ENCODE measurements at regions not wholly inside any gene's neighbourhood (a gene's known extent, or its start where the extent isn't known, plus 50 kb on each side); places are given as distances from the start of the nearest gene placed in this dataset.
"Not testable (repeated sequence)": the region's sequence is repeated elsewhere in the genome, so short reads cannot be mapped to it uniquely, and the experiment has no call there.

DNA sequence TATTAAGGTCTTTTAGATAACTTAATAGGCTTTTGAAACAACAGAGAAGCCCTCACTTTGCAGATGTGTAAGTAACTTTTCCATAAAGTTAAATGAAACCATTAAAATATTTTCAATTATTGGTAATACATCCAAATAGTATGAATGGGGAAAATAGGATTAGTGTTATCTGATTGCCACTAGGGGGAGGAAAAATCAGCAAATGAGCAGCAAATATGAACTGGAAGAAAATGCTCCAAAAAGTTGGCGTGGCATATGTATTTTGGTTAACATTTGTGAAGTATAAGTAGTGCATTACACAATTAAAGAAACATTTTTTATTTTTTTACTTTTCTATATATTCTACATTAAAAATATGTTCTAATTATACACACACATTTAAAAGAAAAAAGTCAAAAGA, 259.8 kb upstream of the ANO5 start:
- no peak for DNase-seq

DNA sequence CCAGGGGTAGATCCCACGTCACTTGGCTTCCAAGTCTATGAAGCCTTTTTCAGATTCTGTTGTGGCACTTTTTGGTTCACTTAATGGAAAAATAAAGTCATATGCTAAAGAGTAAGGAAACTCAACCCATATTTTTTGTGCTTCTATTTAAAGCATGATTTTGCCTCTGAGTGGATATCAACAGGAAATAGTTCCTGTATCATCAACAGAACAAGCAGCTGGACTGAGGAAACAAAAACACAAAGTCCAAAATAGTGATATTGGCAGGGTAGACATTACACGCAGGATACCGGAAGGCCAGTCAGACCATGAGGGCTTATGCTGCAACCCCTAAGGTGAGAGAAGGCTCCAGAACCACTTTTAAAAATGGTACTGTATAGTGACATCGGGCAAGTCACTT, 248.3 kb upstream of the ANO5 start:
- no peak for DNase-seq

DNA sequence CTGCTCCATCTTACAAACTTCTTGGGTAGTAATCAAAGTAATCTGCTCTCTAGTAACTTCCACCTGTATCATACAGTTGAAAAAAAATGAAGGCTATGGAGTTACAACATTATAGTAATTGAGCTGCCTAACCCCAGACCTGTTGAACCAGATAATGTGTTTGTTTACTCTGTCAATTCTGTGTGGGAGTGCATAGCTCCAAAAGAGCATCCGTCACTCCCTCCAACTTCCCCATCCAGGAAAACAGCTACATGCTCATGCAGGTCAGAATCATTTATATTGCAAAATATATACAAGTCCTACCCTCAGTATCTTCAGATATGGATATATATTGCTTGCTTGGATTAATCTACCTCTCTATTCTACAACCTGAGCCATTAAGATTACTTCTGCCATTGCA, 244.0 kb upstream of the ANO5 start:
- DNase-seq: no peak

DNA sequence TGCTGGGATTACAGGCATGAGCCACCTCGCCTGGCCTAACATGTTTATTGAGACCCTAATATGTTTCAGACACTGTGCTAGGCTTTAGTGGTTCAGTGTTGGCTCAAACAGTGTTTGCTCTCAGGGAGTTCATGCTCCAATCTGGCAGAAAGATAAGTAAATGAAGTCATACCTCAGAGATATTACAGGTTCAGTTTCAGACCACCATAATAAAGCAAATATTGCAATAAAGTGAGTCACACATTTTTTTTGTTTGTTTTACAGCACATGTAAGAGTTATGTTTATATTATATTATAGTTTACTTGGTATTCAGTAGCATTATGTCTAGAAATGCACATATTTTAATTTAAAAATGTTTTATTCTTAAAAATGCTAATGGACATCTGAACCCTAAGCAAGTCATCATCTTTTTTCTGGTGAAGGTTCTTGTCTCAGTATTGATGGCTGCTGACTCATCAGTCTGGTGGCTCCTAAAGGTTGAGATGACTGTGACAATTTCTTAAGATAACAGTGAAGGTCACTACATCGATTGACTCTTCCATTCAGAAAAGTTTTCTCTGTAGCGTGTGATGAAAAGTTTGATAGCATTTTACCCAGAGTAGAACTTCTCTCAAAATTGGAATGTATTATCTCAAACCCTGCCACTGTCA, 243.0 kb upstream of the ANO5 start:
- no peak for DNase-seq

DNA sequence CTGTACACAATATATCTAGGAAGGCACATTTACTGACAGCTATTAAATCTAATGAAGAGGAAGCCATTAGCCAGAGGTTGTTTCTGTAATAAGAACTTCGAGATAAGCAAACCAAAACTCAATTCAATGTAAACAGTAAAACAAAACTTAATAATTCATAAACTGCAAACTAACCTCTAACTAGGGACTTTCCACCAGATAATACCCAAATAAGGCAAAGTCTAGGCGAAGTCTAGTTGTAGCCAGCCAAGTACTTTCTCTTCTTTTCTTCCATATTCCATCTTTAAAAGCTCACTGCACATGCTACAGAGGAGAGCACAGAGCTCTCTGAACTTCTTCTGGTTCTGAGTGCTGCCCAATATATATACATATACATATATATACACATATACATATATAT, 229.9 kb upstream of the ANO5 start:
- DNase-seq: no peak

DNA sequence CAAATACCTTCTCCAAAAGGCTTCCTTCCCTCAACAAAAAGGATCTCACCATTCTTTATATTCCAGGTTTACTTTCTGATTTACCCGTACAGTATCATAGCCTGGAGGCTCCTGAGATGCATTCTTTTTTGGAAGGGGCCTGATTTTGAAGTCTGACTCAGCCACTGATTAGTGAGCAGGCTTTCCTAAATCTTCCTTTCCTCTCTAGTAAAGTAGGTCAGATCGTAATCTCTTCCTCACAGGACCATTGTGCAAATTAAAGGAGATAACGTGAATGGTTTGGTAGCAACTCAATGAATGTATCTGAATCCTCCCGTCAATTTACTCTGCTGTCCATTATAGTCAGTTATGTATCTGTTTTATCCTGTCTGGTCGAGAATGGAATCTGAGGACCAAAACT, 227.7 kb upstream of the ANO5 start:
- no peak for DNase-seq

DNA sequence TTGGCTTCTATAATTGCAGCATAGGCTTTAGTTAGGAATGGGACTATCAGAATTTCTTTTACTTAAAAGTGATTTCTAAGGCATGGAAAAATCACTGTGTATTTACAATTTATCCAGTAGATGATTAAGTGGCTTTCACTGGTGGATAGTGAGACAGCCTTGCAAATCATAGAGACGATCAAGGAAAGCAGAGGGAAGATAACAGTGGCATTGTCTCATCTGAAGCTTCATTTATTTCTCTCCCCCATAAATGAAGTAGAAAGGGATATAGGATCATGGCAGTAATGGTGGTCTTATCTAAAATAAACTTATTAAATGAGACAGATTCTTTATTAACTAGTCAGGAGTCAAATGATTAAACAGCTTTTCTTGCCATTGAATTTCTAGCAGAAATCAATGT, 224.2 kb upstream of the ANO5 start:
- DNase-seq: no peak

DNA sequence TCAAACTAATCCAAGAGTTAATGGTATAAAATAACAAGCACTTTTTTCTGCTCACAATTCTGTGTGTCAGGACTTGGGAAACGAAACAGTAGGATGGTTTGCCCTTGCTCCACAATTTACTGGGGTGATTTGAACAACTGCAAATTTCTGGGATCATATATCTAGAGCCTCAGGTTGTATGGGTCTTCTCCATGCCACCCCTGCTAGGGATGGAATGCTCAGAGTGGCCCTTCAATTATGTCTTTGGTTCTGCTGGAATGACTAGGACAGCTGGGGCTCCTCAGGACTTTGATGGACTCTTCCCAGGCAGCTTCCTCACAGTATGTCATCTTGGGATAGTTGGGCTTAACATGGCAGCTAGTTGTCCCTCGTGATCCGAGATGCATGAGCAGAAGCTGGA, 223.0 kb upstream of the ANO5 start:
- DNase-seq: no peak

DNA sequence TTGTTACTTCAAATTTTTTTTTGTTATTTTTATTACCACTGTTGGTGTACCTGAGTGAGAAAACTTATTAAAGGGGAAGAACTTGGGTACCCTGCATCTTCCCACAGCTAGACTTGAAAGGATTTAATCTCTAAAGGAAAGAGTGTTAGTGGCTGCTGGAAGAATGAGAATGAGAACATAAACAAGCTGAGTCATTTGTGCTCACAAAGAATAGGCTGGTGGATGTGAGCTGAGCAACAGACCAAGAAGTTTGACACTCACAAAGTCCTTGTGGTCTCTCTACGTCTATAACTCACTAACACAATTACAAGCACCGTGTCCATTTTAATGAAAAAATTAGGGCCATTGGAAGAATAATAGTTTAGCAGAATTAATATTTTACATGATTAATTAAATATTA, 217.6 kb upstream of the ANO5 start:
- no peak for DNase-seq

DNA sequence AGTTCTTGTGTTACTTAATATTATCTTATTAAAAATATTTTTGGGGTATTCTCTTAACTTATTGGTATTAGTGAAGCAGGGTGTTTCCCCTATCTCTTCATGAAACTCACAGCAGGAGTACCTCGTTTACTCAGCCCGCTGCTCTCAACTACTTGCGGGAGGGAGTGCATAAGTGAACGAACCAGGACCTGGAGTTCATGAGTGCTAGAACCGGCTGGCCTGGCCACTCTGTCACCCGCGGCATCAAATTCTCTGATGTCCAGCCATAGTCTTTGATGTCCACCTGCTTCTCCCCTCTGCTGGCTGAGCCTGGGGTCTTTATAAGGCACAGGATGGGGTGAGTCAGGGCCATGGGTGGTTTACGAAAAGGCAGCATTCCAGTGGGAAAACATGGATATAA, 216.7 kb upstream of the ANO5 start:
- DNase-seq: no peak

DNA sequence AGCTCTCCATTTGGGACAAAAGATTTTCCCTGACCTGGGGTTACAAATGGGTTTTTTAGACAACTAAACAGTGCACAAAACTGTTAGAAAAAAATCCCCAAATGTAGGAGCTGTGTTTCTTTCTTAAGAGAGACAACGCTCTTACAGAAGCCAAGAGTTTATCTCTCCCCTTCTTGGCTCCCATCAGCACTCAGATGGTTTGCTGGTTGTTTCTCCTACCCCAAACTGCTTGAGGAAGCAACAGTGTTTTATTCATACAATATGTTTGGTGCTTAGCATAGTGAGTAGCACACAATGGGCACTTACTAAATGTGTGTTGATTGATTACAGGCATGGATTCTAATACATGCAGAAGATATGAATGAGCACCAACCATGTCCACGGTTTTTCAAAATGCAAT, 209.5 kb upstream of the ANO5 start:
- no peak for DNase-seq

DNA sequence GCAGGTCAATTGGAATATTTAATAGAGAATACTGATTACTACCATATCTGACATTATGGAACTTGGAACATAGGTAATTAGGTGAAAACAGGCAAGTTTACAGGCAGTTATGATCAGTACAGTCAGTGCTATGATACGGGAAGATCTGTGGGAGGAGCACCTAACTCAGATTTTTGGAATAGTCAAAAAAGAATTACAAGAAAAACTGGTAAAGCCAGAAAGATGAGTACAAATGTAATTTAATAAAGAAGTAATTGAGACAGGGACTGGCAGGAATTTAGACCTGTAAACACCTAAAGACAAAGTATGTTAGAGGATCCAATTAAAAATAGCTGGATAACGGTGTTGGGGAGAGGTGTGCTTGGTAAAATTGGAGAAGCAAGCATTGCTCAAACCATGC, 206.5 kb upstream of the ANO5 start:
- no peak for DNase-seq

DNA sequence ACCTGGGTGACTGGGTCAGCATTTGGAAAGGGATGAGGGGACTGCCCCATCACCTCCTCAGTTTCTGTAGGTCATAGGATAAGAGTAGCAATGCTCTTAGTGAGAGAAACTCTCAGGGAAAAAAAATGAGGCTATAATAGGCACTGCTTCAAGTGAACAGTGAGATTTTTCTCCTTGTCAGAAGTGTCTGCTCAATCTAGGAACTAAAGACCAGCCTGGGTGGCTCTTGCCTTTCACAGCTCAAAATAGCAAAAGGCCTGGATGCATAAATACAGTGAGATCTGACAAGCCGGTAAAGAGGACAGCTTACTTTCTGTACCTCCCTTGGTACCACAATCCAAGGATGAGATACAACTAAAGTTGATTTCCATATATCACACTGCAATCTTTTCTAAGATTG, 205.6 kb upstream of the ANO5 start:
- DNase-seq: no peak

DNA sequence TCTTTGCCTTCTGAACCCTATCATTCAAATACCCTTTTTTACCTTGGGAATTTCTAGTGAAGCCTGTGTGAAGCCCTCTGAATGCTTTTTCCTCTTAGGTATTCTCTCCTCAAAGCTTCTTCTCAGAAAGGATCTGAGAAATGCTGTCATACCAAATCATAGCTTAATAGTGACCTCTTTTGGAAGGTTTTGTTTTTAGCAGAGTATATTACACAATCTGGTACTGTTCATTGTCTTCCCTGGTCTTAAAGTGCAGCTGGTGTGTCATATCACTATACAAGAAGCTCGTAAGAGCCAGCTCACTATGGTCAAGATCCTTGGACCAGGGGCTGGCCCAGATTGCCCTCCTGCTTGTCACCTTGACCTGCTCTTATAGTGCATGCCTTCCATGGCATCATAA, 204.4 kb upstream of the ANO5 start:
- DNase-seq: no peak

DNA sequence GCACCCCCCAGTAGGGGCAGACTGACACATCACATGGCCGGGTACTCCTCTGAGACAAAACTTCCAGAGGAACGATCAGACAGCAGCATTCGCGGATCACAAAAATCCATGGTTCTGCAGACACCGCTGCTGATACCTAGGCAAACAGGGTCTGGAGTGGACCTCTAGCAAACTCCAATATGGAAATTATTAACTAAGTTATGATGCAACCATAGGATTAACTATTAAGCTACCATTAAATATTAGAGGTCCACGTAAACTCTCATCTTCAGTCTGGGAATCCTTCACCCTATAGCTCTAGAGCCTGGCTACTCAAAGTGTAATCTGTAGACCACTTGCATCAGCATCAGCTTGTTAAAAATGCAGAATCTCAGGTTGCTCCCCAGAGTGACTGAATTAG, 191.1 kb upstream of the ANO5 start:
- DNase-seq: not testable (repeated sequence)

DNA sequence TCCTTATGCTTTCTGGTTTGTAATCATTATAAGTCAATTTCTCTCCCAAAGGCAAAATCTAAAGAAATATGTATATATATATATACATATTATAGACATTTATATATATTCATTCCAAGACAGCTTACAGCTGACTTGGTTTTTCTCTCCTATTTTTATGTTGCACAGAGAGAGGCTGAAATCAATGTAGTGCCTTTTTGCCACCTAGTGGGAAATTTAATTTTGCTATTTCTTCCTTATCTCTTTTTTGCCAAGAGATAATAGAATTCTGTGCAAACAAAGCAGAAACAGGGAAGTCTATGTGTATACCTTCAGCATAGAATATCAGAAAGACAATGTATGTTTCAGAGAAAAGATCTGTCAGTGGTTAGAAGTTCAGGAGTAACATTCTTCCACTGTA, 186.0 kb upstream of the ANO5 start:
- DNase-seq: no peak

DNA sequence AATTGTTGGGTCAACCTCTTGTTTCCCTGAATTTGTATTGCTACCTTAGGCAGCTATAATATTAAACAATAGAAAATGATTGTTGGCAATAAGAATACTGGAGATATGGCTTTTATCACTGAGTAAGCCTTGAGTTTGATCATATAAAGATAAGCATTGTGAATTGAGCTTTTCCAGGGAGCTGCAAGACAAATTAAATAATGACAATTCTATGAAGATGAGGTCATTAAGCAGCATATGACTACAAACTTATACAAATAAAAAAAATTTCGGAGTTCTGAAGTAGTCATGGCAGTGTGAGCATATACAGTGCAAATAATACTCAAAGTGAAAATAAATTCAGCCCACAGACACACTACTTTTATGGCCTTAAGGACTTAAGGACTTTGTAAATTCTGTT, 161.1 kb upstream of the ANO5 start:
- no peak for DNase-seq

DNA sequence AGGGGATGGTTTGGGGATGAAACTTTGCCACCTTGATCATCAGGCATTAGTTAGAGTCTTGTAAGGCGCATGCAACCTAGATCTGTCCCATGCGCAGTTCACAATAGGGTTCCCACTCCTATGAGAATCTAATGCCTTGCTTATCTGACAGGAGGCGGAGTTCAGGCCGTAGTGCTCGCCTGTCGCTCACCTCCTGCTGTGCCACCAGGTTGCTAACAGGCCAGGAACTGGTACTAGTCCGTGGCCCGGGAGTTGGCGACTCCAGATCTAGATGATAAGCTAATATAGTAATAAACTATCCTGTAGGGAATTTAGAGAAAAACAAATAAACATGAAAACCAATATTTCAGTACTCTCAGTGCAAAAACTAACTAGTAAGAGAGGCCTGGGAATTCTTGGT, 155.4 kb upstream of the ANO5 start:
- DNase-seq: no peak

DNA sequence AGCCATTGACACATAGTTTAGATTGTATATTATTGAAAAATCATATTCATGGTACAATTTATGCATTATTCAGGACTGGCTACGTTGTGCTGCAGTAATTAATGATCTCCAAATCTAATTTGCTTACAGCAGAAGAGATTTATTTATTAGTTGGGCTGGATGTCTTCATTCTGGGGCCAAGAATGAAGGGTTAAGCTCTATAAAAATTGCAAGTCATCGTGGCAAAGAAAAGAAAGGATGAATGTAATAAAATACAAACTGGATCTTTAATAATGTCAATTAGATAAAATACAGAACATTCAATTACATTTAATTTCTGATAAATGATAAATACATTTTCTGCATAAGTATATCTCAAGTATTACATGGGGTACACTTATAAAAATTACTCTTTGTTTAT, 151.8 kb upstream of the ANO5 start:
- DNase-seq: no peak

DNA sequence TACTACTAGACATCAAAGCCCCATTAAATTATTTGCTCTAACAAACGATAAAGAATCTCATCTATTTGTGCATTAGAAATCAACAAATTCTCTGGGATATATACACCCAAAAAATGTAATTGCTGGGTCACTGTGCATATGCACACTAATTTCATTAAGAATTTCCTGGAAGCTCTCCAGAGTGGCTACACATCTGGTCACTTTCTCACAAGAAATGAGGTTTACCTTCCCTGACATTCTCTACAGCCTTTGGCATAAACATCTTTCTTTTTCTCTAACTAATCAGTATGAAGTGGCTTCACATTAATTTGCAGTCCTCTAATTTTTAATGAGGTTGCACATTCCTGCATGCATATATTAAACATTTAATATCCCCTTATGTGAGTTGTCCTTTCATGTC, 150.8 kb upstream of the ANO5 start:
- no peak for DNase-seq

DNA sequence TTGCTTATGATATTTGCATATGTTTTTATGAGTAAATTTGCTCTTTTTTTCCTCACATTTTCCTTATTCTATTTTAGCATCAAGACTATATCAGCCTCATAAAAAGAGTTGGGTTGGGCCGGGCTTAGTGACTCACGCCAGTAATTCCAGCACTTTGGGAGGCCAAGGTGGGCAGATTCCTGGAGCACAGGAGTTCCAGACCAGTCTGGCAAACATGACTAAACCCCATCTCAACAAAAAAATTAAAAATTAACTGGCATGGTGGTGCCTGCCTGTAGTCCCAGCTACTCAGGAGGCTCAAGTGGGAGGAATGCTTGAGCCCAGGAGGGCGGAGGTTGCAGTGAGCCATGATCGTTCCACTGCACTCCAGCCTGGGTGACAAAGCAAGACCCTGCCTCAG, 148.8 kb upstream of the ANO5 start:
- DNase-seq: no peak

DNA sequence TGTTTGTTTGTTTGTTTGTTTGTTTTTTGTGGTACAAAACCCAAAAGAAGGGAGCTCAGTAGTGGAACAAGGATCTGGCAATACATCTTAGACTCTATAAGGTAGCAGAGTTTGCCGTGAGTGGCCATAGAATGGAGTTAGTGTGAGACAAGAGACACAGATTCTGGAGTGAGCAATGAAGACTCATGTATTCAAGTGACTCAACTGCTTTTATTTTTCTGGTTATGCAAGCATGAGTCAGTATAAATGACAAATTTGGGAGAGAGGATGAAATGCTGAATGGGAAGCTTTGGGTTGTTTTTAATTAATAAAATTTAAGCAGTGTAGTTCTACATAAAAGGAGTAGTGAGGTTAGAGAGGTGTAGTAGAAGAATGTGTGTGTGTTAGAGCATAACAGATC, 143.6 kb upstream of the ANO5 start:
- no peak for DNase-seq

DNA sequence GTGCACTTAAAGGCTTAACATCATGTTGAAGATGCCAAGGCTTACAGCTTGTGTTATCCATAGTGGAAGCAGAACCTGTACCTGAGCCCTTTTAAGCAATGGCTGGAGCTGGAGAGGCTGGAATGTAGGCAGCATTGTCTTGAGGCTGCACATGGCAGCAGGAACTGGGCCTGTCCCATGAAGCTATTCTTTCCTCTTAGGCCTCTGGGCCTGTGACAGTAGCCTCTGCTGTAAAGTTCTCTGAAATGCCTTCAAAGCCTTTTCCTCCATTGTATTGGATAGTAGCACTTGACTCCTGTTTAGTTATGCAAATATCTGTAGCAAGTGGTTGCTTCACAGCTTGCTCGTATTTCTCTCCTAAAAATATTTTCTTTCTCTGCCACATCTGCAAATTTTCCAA, 127.4 kb upstream of the ANO5 start:
- no peak for DNase-seq

DNA sequence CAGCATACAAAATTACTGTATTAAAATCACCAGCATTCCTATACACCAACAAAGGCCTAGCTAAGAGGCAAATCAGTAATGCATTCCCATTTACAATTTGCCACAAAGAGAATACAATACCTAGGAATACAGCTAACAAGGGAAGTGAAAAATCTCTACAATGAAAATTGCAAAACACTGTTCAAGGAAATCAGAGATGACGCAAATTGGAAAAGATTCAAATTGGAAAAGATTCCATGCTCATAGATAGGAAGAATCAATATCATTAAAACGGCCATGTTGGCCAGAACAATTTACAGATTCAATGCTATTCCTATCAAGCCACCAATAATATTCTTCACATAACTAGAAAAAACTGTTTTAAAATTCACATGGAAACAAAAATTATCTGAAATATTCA, 123.0 kb upstream of the ANO5 start:
- DNase-seq: no peak

DNA sequence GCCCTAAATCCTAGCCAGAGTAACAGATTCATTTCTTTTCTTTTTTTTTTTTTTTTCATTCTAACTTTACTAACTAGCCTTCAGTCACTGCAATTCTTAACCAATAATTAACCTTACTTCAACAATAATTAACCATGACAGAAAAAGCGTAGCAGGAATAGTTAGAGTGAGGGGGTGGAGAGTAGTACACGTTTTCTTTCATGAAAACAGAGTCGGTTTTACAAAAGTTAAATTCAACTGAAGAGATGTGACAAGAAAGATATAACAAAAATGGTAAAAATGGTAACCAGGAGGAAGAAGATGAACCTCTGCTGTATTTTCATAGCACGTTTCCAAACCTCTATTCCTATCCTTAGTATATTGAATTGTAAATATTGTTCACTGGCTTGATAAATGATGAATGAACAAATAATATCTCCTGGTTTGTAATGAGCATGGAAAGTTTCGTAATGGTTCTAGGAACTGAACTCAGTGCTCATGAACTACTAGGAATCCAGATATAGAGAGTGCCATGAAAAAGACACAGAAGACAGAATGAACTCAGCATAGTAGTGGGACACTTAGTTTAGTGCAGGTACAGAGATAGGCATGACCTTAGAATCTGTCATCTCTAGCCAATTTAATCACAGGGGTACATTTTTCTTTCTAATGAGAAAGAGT, 116.5 kb upstream of the ANO5 start:
- DNase-seq: no peak
